Fibroblast of skin of back (primary cell): ENCODE measurements at regions not wholly inside any gene's neighbourhood (a gene's known extent, or its start where the extent isn't known, plus 50 kb on each side); places are given as distances from the start of the nearest gene placed in this dataset.

Experiments used
- DNase-seq: peaks from one replicate; pipeline ENCODE4 v3.0.0-alpha.2; 2013

- no peak for DNase-seq
Observed at GRCh38 chr9:78505546-78505945, 208.6 kb downstream of the PSAT1 start.

- no peak for DNase-seq
Observed at GRCh38 chr9:78507037-78507436, 210.1 kb downstream of the PSAT1 start.

- no peak for DNase-seq
Observed at GRCh38 chr9:78510035-78510434, 213.1 kb downstream of the PSAT1 start.

- DNase-seq, result no peak
Observed at GRCh38 chr9:78515108-78515507, 218.2 kb downstream of the PSAT1 start.

GRCh38 chr9:78519786-78520185 lies 222.9 kb downstream of the PSAT1 start:
- DNase-seq, result no peak

- no peak for DNase-seq
Observed at GRCh38 chr9:78521680-78522079, 224.8 kb downstream of the PSAT1 start.

GRCh38 chr9:78525986-78526560 lies 229.1 kb downstream of the PSAT1 start:
- no peak for DNase-seq

- DNase-seq, result peak; percentile 49
Observed at GRCh38 chr9:78533500-78533899, 236.6 kb downstream of the PSAT1 start.

GRCh38 chr9:78539188-78539587 lies 242.3 kb downstream of the PSAT1 start:
- no peak for DNase-seq

- peak; percentile 39 for DNase-seq
Observed at GRCh38 chr9:78539904-78540303, 243.0 kb downstream of the PSAT1 start.

GRCh38 chr9:78541868-78542443 lies 245.0 kb downstream of the PSAT1 start:
- no peak for DNase-seq

GRCh38 chr9:78542491-78543181 lies 245.7 kb downstream of the PSAT1 start:
- DNase-seq, result no peak

GRCh38 chr9:78543353-78543752 lies 246.4 kb downstream of the PSAT1 start:
- no peak for DNase-seq

- no peak for DNase-seq
Observed at GRCh38 chr9:78544230-78544629, 247.3 kb downstream of the PSAT1 start.

GRCh38 chr9:78547831-78548230 lies 250.9 kb downstream of the PSAT1 start:
- DNase-seq, result no peak

GRCh38 chr9:78548670-78549069 lies 251.7 kb downstream of the PSAT1 start:
- no peak for DNase-seq

GRCh38 chr9:78549711-78550110 lies 252.8 kb downstream of the PSAT1 start:
- peak; percentile 38 for DNase-seq

- DNase-seq, result no peak
Observed at GRCh38 chr9:78552802-78553201, 255.9 kb downstream of the PSAT1 start.

- DNase-seq, result no peak
Observed at GRCh38 chr9:78557540-78557939, 260.6 kb downstream of the PSAT1 start.

GRCh38 chr9:78559449-78559885 lies 262.5 kb downstream of the PSAT1 start:
- peak; percentile 89 for DNase-seq

GRCh38 chr9:78562021-78562420 lies 265.1 kb downstream of the PSAT1 start:
- no peak for DNase-seq

GRCh38 chr9:78563269-78563668 lies 266.3 kb downstream of the PSAT1 start:
- no peak for DNase-seq

- no peak for DNase-seq
Observed at GRCh38 chr9:78565481-78565880, 268.6 kb downstream of the PSAT1 start.

GRCh38 chr9:78566521-78566920 lies 269.6 kb downstream of the PSAT1 start:
- DNase-seq, result no peak
